ENCODE measurements at regions not wholly inside any gene's neighbourhood (a gene's known extent, or its start where the extent isn't known, plus 50 kb on each side); places are given as distances from the start of the nearest gene placed in this dataset.

DNA sequence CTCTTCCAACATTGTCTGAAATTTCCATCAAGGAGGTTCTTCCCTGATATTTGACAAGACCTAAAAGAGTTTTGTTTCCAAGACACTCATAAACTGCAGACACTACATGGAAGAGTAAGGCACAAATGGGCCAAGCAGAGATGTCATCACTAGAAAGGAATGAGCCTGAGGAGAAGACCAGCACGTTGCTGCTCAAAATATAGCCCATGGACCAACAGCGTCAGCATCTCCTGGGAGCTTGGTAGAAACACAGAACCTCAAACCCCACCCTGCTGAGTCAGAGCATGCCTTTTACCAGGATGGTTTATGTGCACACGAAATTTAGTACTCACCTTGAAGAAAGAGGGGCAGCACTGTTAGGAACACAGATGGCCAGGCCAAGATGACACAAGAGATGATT lies 128.7 kb upstream of the MID1 start:
- DNase-seq = no peak

GRCh38 chrX:10750581-10750980 lies 130.2 kb upstream of the MID1 start:
- no peak for DNase-seq

GRCh38 chrX:10753116-10753515 lies 132.7 kb upstream of the MID1 start:
- no peak for DNase-seq

DNA sequence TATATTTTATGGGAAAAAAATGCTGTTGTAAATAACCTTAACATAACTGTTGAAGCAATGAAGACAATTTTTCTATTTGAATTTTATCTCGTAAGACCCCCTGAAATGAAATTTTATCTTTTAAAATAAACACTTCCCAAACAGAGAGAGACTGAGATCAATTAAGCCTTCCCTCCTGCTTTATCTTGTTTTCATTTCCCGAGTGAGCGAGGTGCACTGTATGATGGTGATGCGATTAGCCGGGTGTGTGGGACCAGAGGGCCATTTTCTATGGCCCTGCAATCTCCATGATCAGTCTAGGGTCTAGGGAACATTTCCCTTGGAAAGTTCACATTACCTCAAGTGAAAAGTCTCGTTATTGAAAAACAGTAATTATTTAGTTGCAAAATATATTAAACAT lies 134.1 kb upstream of the MID1 start:
- no peak for DNase-seq

- DNase-seq = no peak
Measured at GRCh38 chrX:10755439-10756334, 135.3 kb upstream of the MID1 start.

DNA sequence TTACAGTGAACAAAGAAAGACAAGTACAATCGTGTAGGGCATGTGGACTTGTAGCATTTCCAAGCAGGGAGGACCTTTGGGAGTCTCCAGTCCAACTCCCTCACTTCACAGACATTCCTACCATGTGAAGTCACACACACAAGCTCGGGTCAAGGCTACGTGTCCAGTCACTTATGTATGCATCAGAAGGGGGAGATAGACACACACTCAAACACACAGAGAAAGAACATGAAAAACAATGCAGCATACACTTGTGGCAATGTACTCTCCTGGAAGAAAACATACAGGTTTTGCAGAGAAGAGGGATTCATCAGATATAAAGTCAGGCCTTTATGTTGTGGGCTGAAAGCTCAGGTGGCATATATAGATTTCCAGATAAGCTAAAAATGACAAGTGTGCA lies 136.1 kb upstream of the MID1 start:
- no peak for DNase-seq

DNA sequence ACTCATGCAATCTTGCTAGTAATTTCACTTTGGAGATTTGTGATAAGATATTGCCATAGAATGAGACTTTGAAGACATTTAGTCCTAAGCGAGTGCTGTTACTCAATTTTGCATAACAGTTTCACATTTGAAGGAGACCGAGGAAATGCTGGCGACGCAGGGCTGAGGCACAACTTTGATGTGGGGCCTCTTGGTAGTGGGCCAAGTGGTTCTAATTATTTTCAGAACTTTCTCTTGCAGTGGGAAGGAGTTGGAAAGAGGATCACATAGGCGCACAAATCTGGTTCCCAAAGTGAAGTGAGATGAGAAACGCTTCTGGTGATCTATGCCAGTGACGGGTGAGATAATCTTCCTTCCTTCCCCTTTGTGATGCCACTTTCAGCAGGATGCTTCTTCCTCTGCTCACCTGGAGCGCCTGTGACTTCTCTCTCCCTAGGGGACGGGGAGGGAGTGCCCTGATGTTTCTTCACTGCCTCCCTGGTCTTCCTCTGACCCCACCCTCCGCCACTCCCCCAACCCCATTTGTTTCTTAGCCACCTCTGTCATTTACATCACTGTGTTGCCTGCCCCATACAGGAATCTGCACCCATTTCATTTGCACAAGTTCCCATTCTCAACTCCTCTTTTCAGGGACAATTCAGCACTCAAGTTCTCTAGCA lies 138.9 kb upstream of the MID1 start:
- DNase-seq = no peak

- DNase-seq = no peak
Measured at GRCh38 chrX:10761447-10761846, 141.1 kb upstream of the MID1 start.

- no peak for DNase-seq
Measured at GRCh38 chrX:10769195-10769594, 148.8 kb upstream of the MID1 start.

GRCh38 chrX:10769696-10770619 lies 149.6 kb upstream of the MID1 start:
- no peak for DNase-seq

- DNase-seq = no peak
Measured at GRCh38 chrX:10773318-10773717, 152.9 kb upstream of the MID1 start.

DNA sequence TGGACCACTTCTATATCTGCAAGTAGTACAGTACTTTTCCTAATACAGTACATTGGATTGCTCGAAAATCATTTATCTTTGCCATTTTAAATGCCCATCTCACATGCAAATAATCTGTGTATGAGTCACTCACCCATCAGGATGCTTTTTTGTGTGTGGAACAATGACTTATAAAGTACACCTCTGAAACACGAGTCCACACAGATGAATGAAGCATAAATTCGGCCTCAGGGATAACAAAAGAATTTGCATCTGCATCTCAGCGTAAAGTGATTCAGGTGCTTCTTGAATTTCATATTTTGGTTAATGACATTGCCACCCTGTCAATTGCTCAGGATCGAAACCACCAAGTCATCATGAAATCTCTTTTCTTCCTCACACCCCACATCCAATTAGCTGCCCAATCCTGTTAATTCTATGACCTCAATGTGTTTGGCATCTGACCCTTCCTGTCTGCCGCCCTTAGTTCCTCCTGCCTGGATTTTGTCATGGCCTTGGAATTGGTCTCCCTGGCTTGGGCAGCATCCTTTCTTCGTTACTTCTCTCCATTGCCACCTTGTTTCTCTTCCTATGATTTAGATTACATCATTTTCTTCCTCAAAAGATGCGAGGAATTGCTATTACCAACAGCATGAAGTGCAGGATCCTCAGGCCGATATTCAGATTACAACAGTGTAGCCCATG lies 161.6 kb upstream of the MID1 start:
- no peak for DNase-seq

DNA sequence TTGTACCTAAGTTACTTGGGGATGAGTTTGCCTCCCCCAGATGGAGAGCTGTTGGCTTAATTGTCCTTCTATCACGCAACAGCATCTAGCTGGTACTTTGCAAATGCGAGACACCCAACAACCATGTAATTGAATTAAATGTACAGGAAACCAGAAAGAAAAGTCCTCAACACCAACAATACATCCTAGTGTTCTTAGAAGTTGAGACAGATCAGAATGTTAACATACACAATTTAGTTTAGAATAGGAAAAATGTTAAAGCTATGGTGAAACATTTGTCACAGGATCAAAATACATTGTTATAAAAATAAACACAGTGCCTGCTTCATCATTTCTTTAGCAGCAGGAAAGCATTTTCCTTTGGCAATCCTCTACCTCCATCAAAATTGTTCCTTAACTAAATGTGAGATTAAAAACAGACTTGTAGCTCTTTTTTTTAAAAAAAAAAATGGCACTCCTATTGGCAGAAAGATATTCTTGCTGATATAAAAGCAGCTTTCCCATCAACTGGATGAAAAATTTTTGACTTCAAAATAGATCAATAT lies 163.1 kb upstream of the MID1 start:
- no peak for DNase-seq

GRCh38 chrX:10787264-10787663 lies 166.9 kb upstream of the MID1 start:
- no peak for DNase-seq

DNA sequence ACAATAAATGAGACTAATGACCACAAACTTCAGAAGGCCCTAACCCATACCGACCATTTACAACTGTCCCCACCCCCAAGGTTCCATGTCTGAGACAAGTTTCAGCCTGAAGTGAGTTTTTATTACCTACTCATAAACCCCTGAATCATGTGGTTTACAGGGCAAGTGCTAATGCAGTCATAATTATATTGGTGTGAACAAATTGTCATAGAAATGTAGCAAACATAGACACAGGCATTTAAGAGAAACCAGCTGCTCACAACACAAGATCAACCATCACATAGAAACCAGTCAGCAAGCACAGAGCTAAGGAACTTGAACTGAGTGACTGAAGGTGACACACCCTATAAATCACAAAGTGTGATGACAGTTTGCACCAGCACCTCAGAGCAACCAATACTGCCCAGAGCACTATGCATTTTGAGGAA lies 173.8 kb upstream of the MID1 start:
- no peak for DNase-seq

DNA sequence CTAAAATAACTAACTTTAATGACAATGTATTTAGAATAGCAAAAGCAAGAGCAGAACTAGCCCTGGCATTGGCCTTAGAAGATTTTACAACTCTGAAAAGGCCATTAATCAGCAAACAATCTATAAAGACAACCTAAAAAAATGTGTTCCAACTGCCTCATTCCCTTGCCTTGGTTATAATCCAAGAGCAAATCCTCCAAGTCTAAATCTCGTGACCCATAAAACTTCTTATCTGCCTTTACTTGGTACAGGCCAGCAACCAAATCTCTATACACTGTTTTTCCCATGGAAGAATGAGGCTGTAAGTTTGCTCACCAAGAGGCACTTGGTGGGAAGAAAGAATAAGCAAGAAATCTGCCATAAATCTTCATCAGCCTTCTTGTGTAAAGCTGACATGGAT lies 175.3 kb upstream of the MID1 start:
- no peak for DNase-seq

DNA sequence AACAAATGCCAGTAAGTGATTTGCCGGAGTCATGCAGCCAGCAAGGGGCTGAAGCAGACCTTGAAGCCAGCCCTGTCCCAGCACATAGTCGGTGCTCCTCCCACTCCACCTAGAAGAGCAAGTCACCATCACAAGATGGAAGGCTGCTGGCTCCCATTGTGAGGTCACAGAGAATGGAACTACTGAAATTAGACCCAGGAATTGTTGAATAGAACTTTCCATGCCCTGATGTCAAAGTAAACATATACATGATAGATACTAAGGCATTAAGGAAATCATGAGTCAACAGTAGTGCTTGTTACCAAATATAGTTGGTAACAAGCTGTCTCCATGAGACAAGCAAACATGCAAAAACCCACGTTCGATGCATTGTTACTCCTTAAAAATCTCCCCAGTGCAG lies 177.1 kb upstream of the MID1 start:
- DNase-seq = no peak

GRCh38 chrX:10798041-10798440 lies 177.7 kb upstream of the MID1 start:
- DNase-seq = no peak

DNA sequence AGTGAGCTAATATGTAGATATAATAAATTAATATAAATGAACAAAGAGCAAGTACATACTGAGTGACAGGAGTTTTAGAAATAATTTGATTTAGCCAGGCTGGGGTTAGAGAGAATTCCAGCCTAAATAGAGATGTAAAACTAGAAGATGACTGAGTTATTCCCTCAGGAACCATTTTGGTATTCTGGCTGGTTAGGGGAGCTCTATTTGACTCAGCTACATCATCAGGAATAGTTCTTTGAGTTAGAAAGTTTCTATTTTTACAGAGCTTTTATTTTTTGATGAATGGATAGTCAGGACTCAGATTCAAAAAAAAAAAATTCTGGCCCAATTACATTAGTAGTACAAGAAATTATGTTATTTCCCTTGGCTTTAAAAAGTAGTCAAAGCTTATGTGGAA lies 180.4 kb upstream of the MID1 start:
- no peak for DNase-seq

DNA sequence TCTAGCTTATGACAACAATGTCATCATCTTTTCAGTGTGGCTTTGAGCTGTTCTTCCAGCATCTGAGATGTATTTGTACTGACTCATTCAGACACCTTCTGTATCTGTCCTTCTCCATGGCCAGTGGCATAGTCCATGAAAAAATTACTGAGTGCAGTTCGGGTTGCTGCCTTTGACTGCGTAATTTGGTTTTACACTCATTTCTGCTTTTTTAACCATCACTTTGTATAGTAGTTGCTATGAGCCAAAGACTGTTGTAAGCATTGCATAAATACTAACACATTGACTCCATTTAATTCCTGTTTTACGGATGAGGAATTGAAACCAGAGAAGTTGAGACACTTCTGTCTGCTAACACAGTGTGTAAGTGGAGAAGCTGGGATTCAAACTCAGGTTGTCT lies 190.7 kb upstream of the MID1 start:
- DNase-seq = no peak

- no peak for DNase-seq
Measured at GRCh38 chrX:10813761-10814160, 193.4 kb upstream of the MID1 start.

DNA sequence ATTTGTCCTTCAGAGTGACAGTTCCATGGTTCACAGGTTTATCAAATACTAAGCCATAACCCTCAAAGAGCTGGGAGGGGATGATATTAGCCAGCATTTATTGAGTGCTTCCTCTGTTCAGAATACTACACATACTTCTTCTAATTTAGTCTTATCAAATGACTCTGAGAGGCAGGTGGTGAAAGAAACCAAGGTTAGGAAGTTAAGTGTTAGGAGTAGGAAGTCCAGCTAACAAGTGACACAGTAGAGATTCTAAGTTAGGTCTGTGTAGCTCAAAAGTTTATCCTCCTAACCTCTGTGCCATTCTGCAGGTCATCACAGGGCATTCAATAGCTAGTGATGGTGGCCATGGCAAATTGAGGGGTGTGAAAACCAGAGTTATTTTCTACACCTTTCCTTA lies 198.3 kb upstream of the MID1 start:
- DNase-seq = no peak

- no peak for DNase-seq
Measured at GRCh38 chrX:10819973-10820372, 199.6 kb upstream of the MID1 start.
